Right lobe of liver (tissue), 6 donors: ENCODE measurements at regions not wholly inside any gene's neighbourhood (a gene's known extent, or its start where the extent isn't known, plus 50 kb on each side); places are given as distances from the start of the nearest gene placed in this dataset.

ENCODE experiments used
- ATAC-seq, 4 donors: fragments of 200-7000 bp; cut with Tn5 transposase; one replicate each; pipeline ENCODE4 v1.9.1; 2020; ENCODE audit warnings: mild to moderate bottlenecking in 4 of 4, moderate library complexity in 4 of 4
- DNase-seq, 3 donors: peaks; one replicate each; pipeline ENCODE4 v3.0.0-alpha.2; 2020
- H3K27ac ChIP-seq, 3 donors: fragments of 200-600 bp; one replicate each; pipeline ENCODE4 v1.8.0; 2022
- H3K27me3 ChIP-seq, 2 donors: fragments of 200-600 bp; one replicate each; pipeline ENCODE4 v1.8.0; 2022
- H3K36me3 ChIP-seq, 4 donors: fragments of 200-600 bp; sonication (generic) in 1 of 4; one replicate each; pipeline versions ENCODE4 v1.5.1 to v1.8.0; 2017 to 2022; ENCODE audit warnings: control low read depth in 1 of 4
- H3K4me1 ChIP-seq, 4 donors: fragments of 200-600 bp; sonication (generic) in 1 of 4; one replicate each; pipeline versions ENCODE4 v1.5.1 to v1.8.0; 2017 to 2022; ENCODE audit warnings: control low read depth in 1 of 4
- H3K4me3 ChIP-seq, 3 donors: fragments of 200-600 bp; one replicate each; pipeline ENCODE4 v1.8.0; 2022
- H3K9me3 ChIP-seq, 4 donors: fragments of 200-600 bp; sonication (generic) in 1 of 4; one replicate each; pipeline versions ENCODE4 v1.5.1 to v1.8.0; 2017 to 2022; ENCODE audit warnings: control low read depth in 1 of 4
- CTCF ChIP-seq, 4 donors: fragments of 200-600 bp in 3 of 4; fragments of 450-650 bp in 1 of 4; IDR thresholded peaks; one replicate each; pipeline versions ENCODE4 v1.5.1 to v1.8.0; 2016 to 2022; ENCODE audit warnings: antibody characterized with exemption in 4 of 4, mild to moderate bottlenecking in 2 of 4
- POLR2A ChIP-seq: fragments of 450-650 bp; IDR thresholded peaks from one replicate; pipeline ENCODE4 v1.6.1; 2017; ENCODE audit warnings: antibody characterized with exemption, mild to moderate bottlenecking
- WGBS: methylation state at CpG from one replicate; pipeline ENCODE4 v1.1.6; 2018; ENCODE audit warnings: low coverage, low lambda C conversion rate; ENCODE audit not compliant: insufficient coverage; ENCODE audit errors: missing lambda C conversion rate; 5-methylcytosine and 5-hydroxymethylcytosine counted together
- intact Hi-C, 2 donors: fragments of 100-400 bp; cut with DNase I; formaldehyde crosslinking; loops; one replicate each; pipeline versions ENCODE4 v1.11.2 to v1.14.1; 2022
- donor health status: DM: no; HTN: yes; CAD: no.
- donor health status: DM: no; HTN: no; CAD: no.
- donor health status: DM: no; HTN: no; CAD: no.
- donor health status: DM: no; HTN: yes; CAD: no.
- donor health status: DM: no; HTN: yes; CAD: no.

- WGBS: 62% methylated on average over 7 of the region's 7 CpGs
- ATAC-seq (no peak), DNase-seq (no peak)
- H3K27ac ChIP-seq: no peak overlapping the region
- H3K4me1 ChIP-seq: no peaks in the 10 kb centered on the region
- no peak overlapping the region for H3K4me3 ChIP-seq
- no peaks in the 10 kb centered on the region for H3K27me3 ChIP-seq
- H3K9me3 ChIP-seq: no peaks in the 10 kb centered on the region
- intact Hi-C loops: no loop called here
- H3K36me3 ChIP-seq: no peaks in the 10 kb centered on the region
- no peak for TF ChIP-seq POLR2A
- TF ChIP-seq CTCF (IDR thresholded peaks at IDR 0.05): no peak
Measured at GRCh38 chr9:81112627-81113452, 576.5 kb downstream of the TLE1 start.

GRCh38 chr9:81108821-81109220, 580.5 kb downstream of the TLE1 start:
- DNase-seq (no peak), ATAC-seq (no peak)
- H3K27me3 ChIP-seq: no peaks in the 10 kb centered on the region
- no peak overlapping the region for H3K4me3 ChIP-seq
- intact Hi-C loops: no loop called here
- TF ChIP-seq CTCF (IDR thresholded peaks at IDR 0.05): no peak
- TF ChIP-seq POLR2A: no peak
- no peaks in the 10 kb centered on the region for H3K4me1 ChIP-seq
- H3K27ac ChIP-seq: no peak overlapping the region
- H3K9me3 ChIP-seq: no peaks in the 10 kb centered on the region
- no peaks in the 10 kb centered on the region for H3K36me3 ChIP-seq
- 100% methylated on average over 1 of the region's 1 CpG for WGBS

- Histone ChIP-seq H3K27ac (no peak overlapping the region), H3K4me3 (no peak overlapping the region), H3K4me1 (no peaks in the 10 kb centered on the region), H3K27me3 (no peaks in the 10 kb centered on the region), H3K36me3 (no peaks in the 10 kb centered on the region), H3K9me3 (no peaks in the 10 kb centered on the region)
- TF ChIP-seq POLR2A (no peak), CTCF (IDR thresholded peaks at IDR 0.05) (no peak)
- ATAC-seq: no peak
- no peak for DNase-seq
- WGBS: 36% methylated on average over 1 of the region's 1 CpG
- intact Hi-C loops: no loop called here
Measured at GRCh38 chr9:81108391-81108790, 581.0 kb downstream of the TLE1 start.

- Histone ChIP-seq H3K27ac (no peak overlapping the region), H3K36me3 (no peaks in the 10 kb centered on the region), H3K4me3 (no peak overlapping the region), H3K4me1 (no peaks in the 10 kb centered on the region), H3K27me3 (no peaks in the 10 kb centered on the region), H3K9me3 (no peaks in the 10 kb centered on the region)
- DNase-seq: no peak
- WGBS: 44% methylated on average over 10 of the region's 10 CpGs
- TF ChIP-seq CTCF (IDR thresholded peaks at IDR 0.05) (peak; percentile 32 to 49 (median 40)), POLR2A (no peak)
- intact Hi-C loops: no loop called here
- ATAC-seq: peak in 1 of 4 donors; percentile 27
Measured at GRCh38 chr9:81103597-81104471, 585.5 kb downstream of the TLE1 start.
